Stimulated activated CD8-positive, alpha-beta memory T cell treated with anti-CD3 and anti-CD28 coated beads, Interleukin-7, amount 100 ng/mL, for 1 hour (primary cell): ENCODE measurements at regions not wholly inside any gene's neighbourhood (a gene's known extent, or its start where the extent isn't known, plus 50 kb on each side); places are given as distances from the start of the nearest gene placed in this dataset.
"Not testable (repeated sequence)": the region's sequence is repeated elsewhere in the genome, so short reads cannot be mapped to it uniquely, and the experiment has no call there.

Source experiments
- DNase-seq, 2 donors: peaks; one replicate each; pipeline ENCODE4 v3.0.0-alpha.2; 2020; ENCODE audit warnings: low read depth in 2 of 2

DNA sequence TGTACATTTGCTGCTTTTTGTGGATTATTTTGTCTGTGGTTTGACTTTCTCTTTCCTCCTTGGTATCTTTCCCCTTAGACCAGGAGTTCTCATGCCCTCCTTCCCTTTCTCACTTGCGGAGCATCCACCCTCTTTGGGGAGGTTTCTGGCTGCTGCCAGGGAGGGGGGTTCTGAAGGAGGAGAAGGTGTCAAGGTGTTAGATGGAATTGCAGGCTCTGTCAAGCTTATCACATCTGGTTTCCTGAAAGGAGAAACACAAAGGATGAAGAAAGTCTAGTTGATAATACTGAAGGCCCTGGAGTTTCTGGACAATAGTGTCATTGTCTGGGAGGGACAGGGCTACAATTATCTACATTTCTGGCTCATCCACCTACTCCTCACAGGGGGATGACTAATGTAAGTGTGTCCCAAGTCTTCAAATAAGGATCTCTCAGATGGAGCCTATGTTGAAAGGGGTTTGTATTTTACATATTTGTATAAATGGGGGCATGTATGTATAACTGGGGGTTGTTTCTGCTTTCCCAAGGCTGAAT, 217.3 kb upstream of the CCDC196 start:
- no peak for DNase-seq

DNA sequence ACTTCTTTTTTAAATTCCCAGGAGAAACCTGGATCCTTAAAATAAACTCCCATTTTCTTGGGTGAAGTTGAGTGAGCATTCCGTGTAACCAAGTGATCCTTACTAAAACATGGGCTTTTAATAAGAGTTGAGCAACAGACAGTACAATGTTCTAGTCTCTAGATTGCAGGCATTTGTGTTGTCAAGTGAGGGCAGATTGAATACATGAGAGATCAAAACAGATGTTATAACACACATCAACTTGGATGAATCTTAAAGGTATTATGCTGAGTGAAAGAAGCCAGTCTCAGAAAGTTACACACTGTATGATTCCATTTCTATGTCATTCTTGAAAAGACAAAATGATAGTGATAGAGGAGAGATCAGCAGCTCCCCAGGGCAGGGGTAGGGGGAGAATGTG, 213.9 kb upstream of the CCDC196 start:
- no peak for DNase-seq

DNA sequence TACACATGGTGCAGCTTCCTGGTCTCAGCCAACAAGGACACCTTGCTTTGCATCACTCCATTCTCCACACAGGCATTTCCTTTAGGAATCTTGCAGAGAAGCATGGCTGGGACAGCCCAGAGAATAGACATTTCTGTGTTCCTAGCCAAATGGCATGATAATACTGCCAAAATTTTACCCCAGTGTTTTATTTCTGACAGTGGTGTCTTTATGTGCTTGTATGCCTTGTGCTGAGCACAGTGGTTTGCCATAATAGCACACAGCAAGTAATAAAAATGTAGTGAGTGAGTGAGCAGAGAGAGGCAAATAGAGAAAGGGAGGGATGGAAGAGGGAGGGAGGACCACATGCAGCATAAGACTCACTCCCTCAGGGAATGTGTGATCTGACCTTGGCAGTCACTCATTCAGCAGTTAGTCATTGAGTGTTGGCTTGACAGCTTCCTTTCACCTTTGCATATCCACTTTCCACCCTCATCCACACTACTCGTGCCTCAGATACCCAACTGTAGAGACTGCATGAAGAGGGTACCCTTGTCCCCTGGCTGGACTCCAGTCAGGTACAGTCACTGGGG, 212.8 kb upstream of the CCDC196 start:
- no peak for DNase-seq

DNA sequence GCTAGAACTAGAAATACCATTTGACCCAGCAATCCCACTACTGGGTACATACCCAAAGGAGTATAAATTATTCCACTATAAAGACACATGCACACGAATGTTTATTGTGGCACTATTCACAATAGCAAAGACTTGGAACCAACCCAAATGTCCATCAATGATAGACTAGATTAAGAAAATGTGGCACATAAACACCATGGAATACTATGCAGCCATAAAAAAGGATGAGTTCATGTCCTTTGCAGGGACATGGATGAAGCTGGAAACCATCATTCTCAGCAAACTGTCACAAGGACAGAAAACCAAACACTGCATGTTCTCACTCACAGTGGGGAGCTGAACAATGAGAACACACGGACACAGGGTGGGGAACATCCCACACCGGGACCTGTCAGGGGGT, 207.8 kb upstream of the CCDC196 start:
- DNase-seq = not testable (repeated sequence)

DNA sequence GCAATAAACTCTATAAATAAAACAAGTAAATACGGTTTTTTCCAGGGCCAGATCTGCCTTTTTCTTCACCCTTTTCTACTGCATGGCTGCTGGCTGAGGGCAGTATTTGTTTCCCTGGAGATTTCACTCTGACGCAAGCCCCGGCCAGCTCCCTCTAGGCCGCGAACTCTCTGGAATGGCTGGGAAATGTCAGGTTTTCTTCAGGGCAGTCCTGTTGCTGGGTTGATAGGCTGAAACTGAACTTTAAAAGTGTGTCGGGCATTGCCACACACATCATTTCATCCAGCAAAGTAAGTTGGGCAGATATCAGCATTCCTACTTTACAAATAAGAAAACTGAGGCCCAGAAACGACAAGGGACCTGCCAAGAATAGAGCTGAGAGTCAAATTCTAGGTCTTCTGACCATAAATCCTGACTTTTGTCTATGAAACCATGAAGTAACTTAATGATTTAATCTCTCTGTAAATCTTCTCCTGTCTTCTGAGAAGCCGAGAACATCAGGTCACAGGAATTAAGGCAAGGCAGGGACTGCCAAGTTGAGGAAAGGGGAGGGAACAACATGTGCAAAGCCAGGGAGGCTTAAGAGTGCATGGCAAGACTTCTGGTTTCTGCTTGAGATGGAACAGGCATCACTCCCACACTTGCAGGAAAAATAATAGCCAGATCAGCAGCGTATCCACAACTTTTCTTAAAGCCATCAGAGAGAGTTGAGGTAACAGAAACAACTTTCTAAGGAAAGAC, 205.0 kb upstream of the CCDC196 start:
- no peak for DNase-seq

DNA sequence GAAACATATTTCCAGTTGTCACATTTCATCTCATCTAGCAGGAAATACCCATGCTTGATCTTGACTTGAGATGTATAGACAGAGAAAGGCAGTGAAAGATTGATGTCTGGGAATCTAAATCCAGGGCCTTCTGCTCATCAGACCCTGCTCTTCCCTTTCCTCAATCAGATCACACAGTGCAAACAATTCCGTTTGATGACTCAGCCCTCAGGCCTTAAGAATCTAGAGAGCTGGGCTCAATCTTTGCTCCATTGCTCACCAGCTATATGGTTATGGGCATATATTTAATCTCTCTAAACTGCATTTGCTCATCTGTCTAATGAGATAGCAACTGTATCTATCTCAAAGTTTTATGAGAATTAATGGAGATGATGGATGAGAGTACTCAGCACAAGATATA, 201.8 kb upstream of the CCDC196 start:
- no peak for DNase-seq

DNA sequence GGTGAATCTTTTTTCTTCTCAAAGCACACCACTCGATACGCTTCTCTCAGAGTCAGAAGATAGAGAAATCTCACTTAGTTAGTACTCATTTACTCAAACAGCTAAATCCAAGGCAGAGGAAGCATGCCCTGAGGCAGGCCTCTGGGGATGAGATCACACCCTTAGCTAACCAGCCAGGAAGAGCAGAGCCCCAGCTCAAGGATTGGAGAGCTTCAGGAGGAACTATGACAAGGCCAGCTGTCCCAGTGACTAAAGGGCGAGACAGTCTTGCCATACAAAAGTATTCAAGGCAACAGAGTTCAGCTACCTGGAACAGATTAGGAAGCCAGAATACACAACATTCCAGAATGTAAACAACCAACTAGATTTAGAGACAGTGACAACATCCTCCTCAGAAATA, 197.7 kb upstream of the CCDC196 start:
- no peak for DNase-seq

DNA sequence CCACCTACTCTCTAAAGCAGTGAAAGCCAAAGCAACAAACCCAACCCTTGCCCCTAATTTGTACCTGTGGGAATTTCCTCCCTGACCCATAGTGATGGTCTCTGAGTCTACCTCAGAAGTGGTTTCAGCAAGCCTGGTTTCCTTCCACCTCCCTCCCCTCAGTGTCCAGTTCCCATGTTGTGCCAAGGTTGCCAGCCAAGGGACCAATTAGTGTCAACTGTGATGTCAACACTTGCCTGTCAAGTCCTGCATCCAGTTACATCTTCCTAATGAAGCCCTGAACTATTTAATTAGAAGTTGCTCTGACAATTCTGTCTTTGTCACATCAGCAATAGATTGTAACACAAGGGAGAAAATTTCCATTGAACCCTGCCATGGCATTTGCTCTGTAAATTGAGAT, 194.4 kb upstream of the CCDC196 start:
- no peak for DNase-seq

DNA sequence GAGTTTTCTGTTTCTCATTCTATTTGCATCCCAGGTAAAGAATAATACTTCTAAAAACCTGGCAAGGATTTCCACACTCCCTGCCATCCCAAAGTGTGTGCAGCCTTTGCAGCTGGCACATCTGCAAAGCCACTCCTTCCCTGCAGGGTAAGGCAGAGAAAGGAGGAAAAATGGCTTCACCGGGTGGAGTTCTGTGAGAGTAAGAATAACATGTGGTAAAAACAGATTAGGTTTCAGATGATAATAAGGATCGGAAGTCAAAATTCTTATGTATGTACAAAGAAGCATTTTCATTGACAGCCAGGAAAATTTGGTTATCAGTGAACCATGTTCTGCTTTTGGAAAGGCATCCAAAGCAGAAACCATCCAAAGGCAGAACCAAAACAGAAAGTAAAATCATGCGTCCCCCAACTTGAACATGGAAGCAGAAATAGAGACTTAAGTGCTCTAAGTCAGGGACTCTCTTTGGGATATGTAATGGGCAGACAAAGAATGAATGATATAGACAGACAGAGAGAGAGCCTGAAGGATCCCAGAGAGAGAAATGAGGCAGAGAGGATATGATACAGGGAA, 192.6 kb upstream of the CCDC196 start:
- no peak for DNase-seq

DNA sequence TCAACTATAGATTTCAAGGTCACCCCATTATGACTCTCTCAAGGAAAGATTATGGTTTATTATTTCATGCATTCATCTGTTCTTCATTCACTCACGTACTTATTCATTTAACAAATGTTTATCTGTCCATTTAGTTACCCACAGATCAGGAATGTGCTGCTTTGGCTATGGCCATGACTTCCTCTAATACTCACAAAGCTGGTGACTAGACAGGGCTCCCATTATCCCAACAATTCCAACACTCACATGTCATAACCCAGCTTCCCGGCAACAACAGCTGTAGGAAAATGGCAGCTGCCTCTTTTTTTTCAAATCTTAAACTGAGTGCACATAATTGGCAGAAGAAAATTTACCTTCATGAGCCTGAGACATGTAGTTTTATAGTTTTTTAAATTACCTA, 190.8 kb upstream of the CCDC196 start:
- DNase-seq = no peak

DNA sequence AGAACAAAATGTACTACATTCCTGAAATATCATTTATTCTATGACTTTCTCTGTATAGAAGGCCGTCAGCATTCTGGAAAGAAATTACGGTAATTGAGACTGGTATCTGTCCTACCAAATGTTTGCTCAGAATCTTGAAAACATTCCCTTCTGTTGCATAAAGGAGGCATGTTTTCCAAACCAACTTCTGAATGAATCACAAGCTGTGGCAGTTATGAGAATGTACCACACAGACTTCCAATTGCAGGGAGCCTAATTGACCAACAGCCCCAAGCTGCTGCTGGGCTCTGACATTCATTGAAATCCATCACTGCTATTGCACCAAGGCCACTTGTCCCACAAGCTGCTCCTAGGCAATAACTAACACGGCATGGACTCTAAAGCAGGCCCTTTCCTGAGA, 185.3 kb upstream of the CCDC196 start:
- no peak for DNase-seq

DNA sequence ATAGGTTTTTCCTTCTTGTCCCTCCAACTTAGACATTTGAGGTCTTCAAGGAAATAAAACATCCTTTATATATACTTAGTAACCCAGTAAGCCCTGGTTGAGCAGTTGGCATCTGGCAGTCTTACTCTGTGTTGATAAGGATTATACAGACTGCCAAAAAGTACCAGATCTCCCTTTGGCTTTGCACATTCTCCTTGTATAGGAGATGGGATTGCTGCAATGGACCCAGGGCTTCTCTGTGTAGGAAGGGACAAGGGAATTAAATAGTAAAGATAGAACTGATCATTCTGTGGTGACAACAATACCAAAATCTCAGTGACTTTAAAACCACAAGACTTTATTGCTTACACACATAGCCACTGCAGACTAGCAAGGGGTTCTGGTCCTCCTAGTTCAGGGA, 180.1 kb upstream of the CCDC196 start:
- DNase-seq = no peak

DNA sequence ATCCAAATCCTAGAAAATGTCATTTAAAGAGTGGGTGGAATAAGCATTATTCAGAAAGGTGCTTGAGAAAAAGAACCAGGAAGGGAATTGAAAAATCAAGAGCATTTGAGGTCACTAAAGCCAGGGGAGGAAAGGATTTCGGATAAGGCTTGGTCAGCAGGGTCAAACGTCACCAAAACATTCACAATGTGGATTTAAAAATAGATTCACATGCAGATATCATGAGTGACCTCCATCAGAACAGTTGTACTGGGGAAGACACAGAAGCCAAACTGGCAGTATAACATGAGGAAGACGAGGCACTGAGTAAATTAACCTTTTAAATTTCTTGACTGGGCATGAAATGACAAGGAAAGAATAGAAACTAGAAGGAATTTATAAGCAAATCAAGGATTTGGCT, 175.1 kb upstream of the CCDC196 start:
- DNase-seq = no peak

DNA sequence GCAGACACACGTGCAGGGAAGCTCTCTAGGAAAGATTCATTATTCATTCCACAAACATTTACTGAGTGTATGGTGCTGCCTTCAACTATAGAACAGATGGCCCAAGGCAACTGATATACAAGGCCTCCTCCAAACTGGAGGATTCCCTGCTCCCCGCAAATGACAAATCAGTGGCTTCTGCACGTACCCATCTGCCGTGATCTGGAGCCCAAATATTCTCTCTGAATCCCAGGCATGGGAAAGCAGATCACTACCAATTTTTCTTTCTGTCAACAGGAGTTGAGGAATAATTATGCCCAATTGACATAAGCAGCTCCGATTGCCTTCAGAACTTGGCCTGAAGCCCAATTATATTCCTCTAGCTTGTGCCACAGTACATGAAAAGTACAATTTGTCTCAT, 174.2 kb upstream of the CCDC196 start:
- no peak for DNase-seq

DNA sequence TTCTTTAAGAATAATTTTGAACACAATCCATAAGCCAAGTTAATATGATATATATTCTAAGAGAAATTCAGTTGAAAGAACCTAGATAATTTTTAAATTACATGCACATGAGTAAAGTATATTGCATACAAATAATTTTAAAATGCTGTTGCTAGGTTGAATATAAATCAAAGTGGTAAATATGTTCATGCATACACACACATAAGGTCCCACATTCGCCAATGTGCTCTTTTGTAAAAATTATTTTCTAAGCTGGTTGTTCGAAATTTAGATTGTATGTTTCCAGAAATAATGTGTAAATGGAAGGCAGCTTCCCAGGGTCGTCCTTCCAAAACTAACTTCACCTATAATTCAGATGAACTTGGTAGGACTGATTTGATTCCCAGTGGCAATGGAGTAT, 173.7 kb upstream of the CCDC196 start:
- DNase-seq = no peak

DNA sequence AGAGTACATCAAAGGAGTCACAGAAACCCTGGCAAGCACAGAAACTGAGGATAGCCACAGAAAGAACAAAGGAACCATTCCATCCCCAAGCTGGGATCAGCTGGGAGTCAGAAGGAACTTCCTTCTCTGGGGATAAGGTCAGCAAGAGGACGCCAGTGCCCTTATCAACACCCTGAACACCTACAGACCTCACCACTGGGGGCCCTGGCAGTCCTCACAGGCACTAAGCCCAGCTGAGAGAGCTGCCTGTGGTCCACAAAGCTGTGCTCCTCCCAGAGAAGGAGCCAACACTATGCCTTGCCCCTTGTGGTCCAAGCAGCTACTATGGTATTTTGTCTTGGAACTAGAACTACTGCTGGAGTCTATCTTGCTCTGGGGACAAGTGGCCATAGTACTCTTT, 171.1 kb upstream of the CCDC196 start:
- no peak for DNase-seq

DNA sequence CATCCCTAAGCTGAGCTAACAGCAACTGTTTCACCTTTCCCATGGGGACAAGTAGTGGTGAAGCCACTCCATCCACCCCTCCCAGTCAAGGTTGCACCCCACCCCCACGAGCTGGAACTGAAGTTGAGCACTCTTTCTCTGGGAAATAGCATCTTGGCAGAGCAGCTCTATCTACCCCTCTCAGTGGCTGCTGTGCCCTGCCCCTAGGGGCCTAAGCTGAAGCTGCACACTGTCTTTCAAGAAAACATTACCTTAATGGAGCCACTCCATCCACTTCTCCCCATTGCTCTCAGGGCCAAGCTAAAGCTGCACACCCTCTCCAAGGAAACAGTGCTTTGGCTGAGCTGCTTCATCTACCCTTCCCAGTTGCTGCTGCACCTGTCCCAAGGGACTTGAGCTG, 170.6 kb upstream of the CCDC196 start:
- no peak for DNase-seq

DNA sequence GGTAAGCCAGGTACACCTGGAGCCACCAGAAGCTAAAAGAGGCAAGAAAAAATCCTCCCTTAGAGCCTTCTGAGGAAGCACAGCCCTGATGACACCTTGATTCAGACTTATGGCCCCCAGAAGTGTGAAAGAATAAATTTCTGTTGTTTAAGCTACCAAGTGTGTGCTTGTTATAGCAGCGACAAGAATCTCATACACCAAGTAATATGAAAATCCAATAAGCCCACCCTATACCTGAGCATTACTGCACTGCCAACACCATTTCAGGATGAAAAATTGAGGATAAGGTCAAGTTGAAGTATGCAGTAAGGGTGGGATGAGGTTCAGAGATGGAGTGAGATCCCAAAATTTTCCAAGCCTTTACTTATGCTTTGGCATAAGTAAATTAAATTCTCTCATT, 163.6 kb upstream of the CCDC196 start:
- no peak for DNase-seq

DNA sequence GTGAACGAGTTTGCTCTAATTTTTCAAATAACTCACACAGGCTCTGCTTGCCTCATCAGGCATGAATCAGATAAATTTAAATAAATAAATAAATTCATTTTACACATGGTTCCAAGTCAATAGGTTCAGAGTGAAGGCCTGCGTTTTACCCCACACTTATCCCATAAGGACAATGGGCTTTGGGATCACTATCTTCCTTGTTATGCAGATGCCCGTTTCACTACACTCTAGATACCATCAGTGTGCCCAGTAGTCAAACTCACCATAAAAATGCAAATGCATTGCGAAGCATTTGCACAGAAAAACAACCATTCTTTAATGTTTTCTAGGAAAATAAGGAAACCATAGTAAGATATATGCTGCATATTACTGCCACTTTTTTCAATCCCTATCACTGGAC, 155.9 kb upstream of the CCDC196 start:
- no peak for DNase-seq

DNA sequence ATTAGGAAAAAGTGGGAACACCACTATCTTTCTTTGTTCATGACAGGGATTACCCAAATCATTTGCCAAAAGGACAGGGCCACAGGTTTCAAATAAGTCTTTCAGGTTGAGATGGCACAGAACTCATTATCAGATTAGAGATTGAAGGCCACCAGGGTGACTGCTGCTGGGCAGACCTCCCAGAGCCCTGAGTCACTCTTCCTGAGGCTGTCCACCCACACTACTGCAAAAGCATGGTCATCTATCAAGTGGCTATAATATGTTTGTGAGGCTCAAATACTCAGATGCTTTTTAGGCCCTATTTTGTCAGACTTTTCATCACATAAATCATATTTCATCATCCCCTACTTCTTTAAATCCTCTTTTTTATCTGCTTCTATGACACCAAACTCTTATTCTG, 155.3 kb upstream of the CCDC196 start:
- no peak for DNase-seq

DNA sequence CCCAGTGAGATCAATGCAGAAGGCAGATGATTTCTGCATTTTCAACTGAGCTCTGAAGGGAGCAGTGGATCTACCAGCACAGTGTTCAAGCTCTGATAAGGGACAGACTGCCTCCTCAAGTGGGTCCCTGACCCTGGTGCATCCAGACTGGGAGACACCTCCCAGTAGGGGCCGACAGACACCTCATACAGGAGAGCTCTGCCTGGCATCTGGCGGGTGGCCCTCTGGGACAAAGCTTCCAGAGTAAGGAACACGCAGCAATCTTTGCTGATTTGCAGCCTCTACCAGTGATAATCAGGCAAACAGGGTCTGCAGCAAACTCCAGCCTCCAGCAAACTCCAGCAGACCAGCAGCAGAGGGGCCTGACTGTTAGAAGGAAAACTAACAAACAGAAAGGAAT, 152.9 kb upstream of the CCDC196 start:
- DNase-seq = not testable (repeated sequence)

DNA sequence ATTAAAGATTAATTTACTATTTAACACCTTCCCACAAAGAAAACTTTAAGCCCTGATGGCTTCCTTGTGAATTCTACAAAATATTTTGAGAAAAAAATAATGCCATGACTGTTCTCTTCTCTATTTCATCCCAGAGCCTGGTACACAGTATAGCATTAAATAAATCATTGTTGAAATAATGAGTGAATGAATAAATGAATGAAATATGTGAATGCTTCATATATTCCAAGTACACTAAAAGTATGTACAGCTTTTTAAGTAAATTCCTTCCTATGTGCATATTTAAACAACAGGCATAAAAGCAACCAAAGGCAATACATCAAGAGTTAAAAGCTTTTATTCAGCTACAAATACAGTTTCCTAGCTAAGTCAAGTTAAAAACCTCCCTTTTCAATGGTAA, 144.9 kb upstream of the CCDC196 start:
- no peak for DNase-seq

DNA sequence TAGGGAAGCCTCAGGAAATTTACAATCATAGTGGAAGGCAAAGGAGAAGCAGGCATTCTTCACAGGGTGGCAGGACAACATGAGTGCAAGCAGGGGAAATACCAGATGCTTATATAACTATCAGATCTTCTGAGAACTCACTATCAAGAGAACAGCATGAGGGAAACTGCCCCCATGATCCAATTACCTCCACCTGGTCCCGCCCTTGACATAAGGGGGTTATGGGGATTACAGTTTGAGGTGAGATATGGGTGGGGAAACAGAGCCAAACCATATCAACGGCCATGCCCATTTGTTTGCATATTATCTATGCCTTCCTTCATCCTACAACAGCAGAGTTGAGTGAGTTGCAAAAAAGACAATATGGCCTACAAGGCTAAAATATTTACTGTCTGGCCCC, 140.2 kb upstream of the CCDC196 start:
- DNase-seq = no peak
